ENCODE measurements at regions not wholly inside any gene's neighbourhood (a gene's known extent, or its start where the extent isn't known, plus 50 kb on each side); places are given as distances from the start of the nearest gene placed in this dataset.
"Not testable (repeated sequence)": the region's sequence is repeated elsewhere in the genome, so short reads cannot be mapped to it uniquely, and the experiment has no call there.

DNA sequence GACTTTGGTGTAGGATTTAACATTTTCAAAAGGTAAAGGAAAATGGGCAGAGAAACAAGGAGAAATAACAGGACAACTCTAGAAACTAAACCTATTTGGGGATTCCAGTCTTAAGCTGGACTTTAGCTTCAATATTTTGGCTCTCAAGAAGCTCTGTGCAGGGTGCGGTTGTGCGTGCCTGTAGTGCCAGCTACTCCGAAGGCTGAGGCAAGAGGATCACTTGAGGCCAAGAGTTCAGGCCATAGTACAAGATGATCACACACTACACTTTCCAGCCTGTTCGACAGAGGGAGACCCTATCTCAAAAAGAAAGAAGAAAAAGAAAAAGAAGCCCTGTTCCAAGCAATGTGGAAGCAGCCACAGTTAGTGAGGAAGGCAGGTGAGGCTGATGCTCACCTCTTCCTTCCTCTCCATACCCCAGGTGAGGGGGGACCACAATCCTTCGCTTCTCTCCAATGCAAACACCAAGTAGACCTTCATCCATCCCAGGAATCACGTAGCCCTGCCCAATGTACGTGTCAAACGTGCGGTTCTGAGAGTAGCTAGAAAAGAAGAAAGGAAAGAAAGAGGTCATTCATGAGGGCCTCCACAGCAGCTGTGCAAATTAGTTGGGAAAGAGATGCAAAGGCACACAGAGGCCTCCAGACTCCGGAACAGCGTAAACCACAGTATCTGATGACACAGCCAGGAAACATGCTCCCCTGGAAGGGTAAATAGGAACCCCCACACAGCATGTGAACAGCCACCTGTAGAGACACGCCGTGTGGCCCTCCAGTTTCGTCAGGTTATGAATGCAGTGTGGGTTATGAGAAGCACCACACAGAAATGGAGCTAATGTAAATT lies 126.5 kb upstream of the VOPP1 start (continued):
- 0 out of 2 replicates have a peak, but pooled peaks have one; percentile 69 for TF ChIP-seq MXD4 (CRISPR knock-in tag; IDR thresholded peaks at IDR 0.05)
- peak; percentile 88 for TF ChIP-seq RARA (CRISPR knock-in tag; IDR thresholded peaks at IDR 0.05)
- TF ChIP-seq EP300 (IDR thresholded peaks at IDR 0.05; ENCODE audit: low read depth in 2 of 2, low read length in 2 of 2) = peak in 1 of 2 experiments; percentile 90; a peak in 2 of 4 replicates
- TF ChIP-seq EP300 (CRISPR knock-in tag; IDR thresholded peaks at IDR 0.05; ENCODE audit: borderline replicate concordance) = peak; percentile 99
- TF ChIP-seq ZNF761 (CRISPR knock-in tag; conservative IDR thresholded peaks at IDR 0.05) = 0 out of 2 replicates have a peak, but pooled peaks have one; percentile 47
- TF ChIP-seq ZNF879 (CRISPR knock-in tag; IDR thresholded peaks at IDR 0.05) = peak; percentile 33; the same call in 1 of the 2 replicates
- peak; percentile 64 for TF ChIP-seq POLR2G (IDR thresholded peaks at IDR 0.05; ENCODE audit: low read depth, low read length)
- peak; percentile 75; the same call in 1 of the 2 replicates for TF ChIP-seq ZNF792 (CRISPR knock-in tag; IDR thresholded peaks at IDR 0.05)
- peak; percentile 64; the same call in 1 of the 2 replicates for TF ChIP-seq ZNF788 (CRISPR knock-in tag; IDR thresholded peaks at IDR 0.05; ENCODE audit: borderline replicate concordance)
- peak; percentile 75; the same call in 1 of the 2 replicates for TF ChIP-seq ZNF605 (CRISPR knock-in tag; IDR thresholded peaks at IDR 0.05)
- 0 out of 2 replicates have a peak, but pooled peaks have one; percentile 27 for TF ChIP-seq CCDC6 (CRISPR knock-in tag; IDR thresholded peaks at IDR 0.05)
- TF ChIP-seq ZNF276 (CRISPR knock-in tag; IDR thresholded peaks at IDR 0.05; ENCODE audit: low read depth) = 0 out of 2 replicates have a peak, but pooled peaks have one; percentile 25
- TF ChIP-seq ZNF629 (CRISPR knock-in tag; conservative IDR thresholded peaks at IDR 0.05) = peak; percentile 38; the same call in 1 of the 2 replicates
- peak; percentile 86; the same call in 1 of the 2 replicates for TF ChIP-seq ZNF205 (CRISPR knock-in tag; IDR thresholded peaks at IDR 0.05)
- TF ChIP-seq ZNF670 (CRISPR knock-in tag; IDR thresholded peaks at IDR 0.05; ENCODE audit: borderline replicate concordance) = peak; percentile 74; the same call in 1 of the 2 replicates
- TF ChIP-seq ZNF274 (CRISPR knock-in tag; IDR thresholded peaks at IDR 0.05) = peak; percentile 58; the same call in 1 of the 2 replicates
- TF ChIP-seq ZNF543 (CRISPR knock-in tag; IDR thresholded peaks at IDR 0.05) = 0 out of 2 replicates have a peak, but pooled peaks have one; percentile 44
- peak; percentile 42; the same call in 1 of the 2 replicates for TF ChIP-seq ZNF616 (CRISPR knock-in tag; IDR thresholded peaks at IDR 0.05; ENCODE audit: low read depth)
- peak; percentile 93 for TF ChIP-seq JUNB (CRISPR knock-in tag; IDR thresholded peaks at IDR 0.05; ENCODE audit: borderline replicate concordance)
- TF ChIP-seq, protein P1, sequence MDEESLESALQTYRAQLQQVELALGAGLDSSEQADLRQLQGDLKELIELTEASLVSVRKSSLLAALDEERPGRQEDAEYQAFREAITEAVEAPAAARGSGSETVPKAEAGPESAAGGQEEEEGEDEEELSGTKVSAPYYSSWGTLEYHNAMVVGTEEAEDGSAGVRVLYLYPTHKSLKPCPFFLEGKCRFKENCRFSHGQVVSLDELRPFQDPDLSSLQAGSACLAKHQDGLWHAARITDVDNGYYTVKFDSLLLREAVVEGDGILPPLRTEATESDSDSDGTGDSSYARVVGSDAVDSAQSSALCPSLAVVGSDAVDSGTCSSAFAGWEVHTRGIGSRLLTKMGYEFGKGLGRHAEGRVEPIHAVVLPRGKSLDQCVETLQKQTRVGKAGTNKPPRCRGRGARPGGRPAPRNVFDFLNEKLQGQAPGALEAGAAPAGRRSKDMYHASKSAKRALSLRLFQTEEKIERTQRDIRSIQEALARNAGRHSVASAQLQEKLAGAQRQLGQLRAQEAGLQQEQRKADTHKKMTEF (CRISPR knock-in tag; IDR thresholded peaks at IDR 0.05) = peak; percentile 92
- peak; percentile 86 for TF ChIP-seq ZNF615 (CRISPR knock-in tag; IDR thresholded peaks at IDR 0.05; ENCODE audit: borderline replicate concordance)
- peak; percentile 78; the same call in 1 of the 2 replicates for TF ChIP-seq CREM (IDR thresholded peaks at IDR 0.05)
- TF ChIP-seq CREM (CRISPR knock-in tag; IDR thresholded peaks at IDR 0.05) = not testable (repeated sequence)
- 0 out of 2 replicates have a peak, but pooled peaks have one; percentile 51 for TF ChIP-seq ZNF451 (CRISPR knock-in tag; IDR thresholded peaks at IDR 0.05)
- TF ChIP-seq ESRRA (CRISPR knock-in tag; IDR thresholded peaks at IDR 0.05; ENCODE audit: low read depth) = 0 out of 2 replicates have a peak, but pooled peaks have one; percentile 27
- TF ChIP-seq ZNF589 (CRISPR knock-in tag; conservative IDR thresholded peaks at IDR 0.05) = 0 out of 2 replicates have a peak, but pooled peaks have one; percentile 50
- TF ChIP-seq ERF (CRISPR knock-in tag; IDR thresholded peaks at IDR 0.05) = peak; percentile 89
- TF ChIP-seq, protein P2, sequence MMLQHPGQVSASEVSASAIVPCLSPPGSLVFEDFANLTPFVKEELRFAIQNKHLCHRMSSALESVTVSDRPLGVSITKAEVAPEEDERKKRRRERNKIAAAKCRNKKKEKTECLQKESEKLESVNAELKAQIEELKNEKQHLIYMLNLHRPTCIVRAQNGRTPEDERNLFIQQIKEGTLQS (CRISPR knock-in tag; IDR thresholded peaks at IDR 0.05) = peak; percentile 80
